ENCODE measurements at regions not wholly inside any gene's neighbourhood (a gene's known extent, or its start where the extent isn't known, plus 50 kb on each side); places are given as distances from the start of the nearest gene placed in this dataset.

DNA sequence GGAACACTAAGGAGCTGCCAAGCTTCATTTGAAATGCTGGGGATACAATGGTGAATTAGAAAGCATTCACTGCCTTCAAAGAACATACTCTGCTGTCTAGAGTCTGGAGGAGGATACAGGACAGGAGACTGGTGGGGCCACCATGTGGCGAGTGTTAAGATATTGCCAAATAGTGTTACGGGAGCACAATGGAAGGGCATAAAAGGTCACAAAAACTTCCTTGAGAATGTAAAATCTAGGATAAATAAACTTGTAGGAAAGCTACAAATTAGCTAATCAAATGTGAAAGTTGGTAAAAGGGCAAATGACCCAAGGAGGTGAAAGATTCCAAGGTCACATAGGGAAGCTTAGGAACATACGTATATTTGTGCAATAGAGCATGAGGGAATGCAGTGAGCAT lies 271.7 kb downstream of the RFPL4B start:
- TF ChIP-seq EP300 (IDR thresholded peaks at IDR 0.05; ENCODE audit: borderline replicate concordance in 1 of 2, low read depth in 1 of 2, low read length in 1 of 2) (no peak), POLR2AphosphoS5 (IDR thresholded peaks at IDR 0.05; ENCODE audit: low read depth, low read length) (no peak)
- TF ChIP-seq, protein P1, sequence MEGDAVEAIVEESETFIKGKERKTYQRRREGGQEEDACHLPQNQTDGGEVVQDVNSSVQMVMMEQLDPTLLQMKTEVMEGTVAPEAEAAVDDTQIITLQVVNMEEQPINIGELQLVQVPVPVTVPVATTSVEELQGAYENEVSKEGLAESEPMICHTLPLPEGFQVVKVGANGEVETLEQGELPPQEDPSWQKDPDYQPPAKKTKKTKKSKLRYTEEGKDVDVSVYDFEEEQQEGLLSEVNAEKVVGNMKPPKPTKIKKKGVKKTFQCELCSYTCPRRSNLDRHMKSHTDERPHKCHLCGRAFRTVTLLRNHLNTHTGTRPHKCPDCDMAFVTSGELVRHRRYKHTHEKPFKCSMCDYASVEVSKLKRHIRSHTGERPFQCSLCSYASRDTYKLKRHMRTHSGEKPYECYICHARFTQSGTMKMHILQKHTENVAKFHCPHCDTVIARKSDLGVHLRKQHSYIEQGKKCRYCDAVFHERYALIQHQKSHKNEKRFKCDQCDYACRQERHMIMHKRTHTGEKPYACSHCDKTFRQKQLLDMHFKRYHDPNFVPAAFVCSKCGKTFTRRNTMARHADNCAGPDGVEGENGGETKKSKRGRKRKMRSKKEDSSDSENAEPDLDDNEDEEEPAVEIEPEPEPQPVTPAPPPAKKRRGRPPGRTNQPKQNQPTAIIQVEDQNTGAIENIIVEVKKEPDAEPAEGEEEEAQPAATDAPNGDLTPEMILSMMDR (IDR thresholded peaks at IDR 0.05), result peak; percentile 37
- TF ChIP-seq, protein P2, sequence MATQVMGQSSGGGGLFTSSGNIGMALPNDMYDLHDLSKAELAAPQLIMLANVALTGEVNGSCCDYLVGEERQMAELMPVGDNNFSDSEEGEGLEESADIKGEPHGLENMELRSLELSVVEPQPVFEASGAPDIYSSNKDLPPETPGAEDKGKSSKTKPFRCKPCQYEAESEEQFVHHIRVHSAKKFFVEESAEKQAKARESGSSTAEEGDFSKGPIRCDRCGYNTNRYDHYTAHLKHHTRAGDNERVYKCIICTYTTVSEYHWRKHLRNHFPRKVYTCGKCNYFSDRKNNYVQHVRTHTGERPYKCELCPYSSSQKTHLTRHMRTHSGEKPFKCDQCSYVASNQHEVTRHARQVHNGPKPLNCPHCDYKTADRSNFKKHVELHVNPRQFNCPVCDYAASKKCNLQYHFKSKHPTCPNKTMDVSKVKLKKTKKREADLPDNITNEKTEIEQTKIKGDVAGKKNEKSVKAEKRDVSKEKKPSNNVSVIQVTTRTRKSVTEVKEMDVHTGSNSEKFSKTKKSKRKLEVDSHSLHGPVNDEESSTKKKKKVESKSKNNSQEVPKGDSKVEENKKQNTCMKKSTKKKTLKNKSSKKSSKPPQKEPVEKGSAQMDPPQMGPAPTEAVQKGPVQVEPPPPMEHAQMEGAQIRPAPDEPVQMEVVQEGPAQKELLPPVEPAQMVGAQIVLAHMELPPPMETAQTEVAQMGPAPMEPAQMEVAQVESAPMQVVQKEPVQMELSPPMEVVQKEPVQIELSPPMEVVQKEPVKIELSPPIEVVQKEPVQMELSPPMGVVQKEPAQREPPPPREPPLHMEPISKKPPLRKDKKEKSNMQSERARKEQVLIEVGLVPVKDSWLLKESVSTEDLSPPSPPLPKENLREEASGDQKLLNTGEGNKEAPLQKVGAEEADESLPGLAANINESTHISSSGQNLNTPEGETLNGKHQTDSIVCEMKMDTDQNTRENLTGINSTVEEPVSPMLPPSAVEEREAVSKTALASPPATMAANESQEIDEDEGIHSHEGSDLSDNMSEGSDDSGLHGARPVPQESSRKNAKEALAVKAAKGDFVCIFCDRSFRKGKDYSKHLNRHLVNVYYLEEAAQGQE (IDR thresholded peaks at IDR 0.05; ENCODE audit: low read depth, low read length), result no peak

Data from SK-N-SH (cell line).